ENCODE measurements at regions not wholly inside any gene's neighbourhood (a gene's known extent, or its start where the extent isn't known, plus 50 kb on each side); places are given as distances from the start of the nearest gene placed in this dataset.

GRCh38 chr3:124229420-124229819, 237.5 kb upstream of the ROPN1 start:
- Histone ChIP-seq H3K4me3 (ENCODE audit: low read length in 2 of 2) (no peak overlapping the region), H3K4me1 (ENCODE audit: control insufficient read depth in 2 of 2, insufficient read depth in 2 of 2, low read length in 2 of 2) (no peaks in the 10 kb centered on the region), H3K9me3 (ENCODE audit: control insufficient read depth in 2 of 2, low read length in 2 of 2) (no peaks in the 10 kb centered on the region), H3K36me3 (ENCODE audit: control insufficient read depth in 2 of 2, insufficient read depth in 2 of 2, low read length in 2 of 2) (no peaks in the 10 kb centered on the region), H3K27ac (ENCODE audit: low read depth in 2 of 2, low read length in 2 of 2) (no peak overlapping the region), H3K27me3 (ENCODE audit: control insufficient read depth in 2 of 2, insufficient read depth in 2 of 2, low read length in 2 of 2) (no peaks in the 10 kb centered on the region), H3K9ac (ENCODE audit: low read depth in 1 of 2, low read length in 2 of 2) (no peak overlapping the region)

GRCh38 chr3:124229836-124230235, 237.9 kb upstream of the ROPN1 start:
- Histone ChIP-seq H3K4me1 (ENCODE audit: control insufficient read depth in 2 of 2, insufficient read depth in 2 of 2, low read length in 2 of 2) (no peaks in the 10 kb centered on the region), H3K27me3 (ENCODE audit: control insufficient read depth in 2 of 2, insufficient read depth in 2 of 2, low read length in 2 of 2) (no peaks in the 10 kb centered on the region), H3K4me3 (ENCODE audit: low read length in 2 of 2) (no peak overlapping the region), H3K9ac (ENCODE audit: low read depth in 1 of 2, low read length in 2 of 2) (no peak overlapping the region), H3K9me3 (ENCODE audit: control insufficient read depth in 2 of 2, low read length in 2 of 2) (no peaks in the 10 kb centered on the region), H3K36me3 (ENCODE audit: control insufficient read depth in 2 of 2, insufficient read depth in 2 of 2, low read length in 2 of 2) (no peaks in the 10 kb centered on the region), H3K27ac (ENCODE audit: low read depth in 2 of 2, low read length in 2 of 2) (no peak overlapping the region)

- H3K9me3 ChIP-seq (ENCODE audit: control insufficient read depth in 2 of 2, low read length in 2 of 2) = no peaks in the 10 kb centered on the region
- no peaks in the 10 kb centered on the region for H3K4me1 ChIP-seq (ENCODE audit: control insufficient read depth in 2 of 2, insufficient read depth in 2 of 2, low read length in 2 of 2)
- no peaks in the 10 kb centered on the region for H3K27me3 ChIP-seq (ENCODE audit: control insufficient read depth in 2 of 2, insufficient read depth in 2 of 2, low read length in 2 of 2)
- no peak overlapping the region for H3K27ac ChIP-seq (ENCODE audit: low read depth in 2 of 2, low read length in 2 of 2)
- H3K9ac ChIP-seq (ENCODE audit: low read depth in 1 of 2, low read length in 2 of 2) = no peak overlapping the region
- H3K4me3 ChIP-seq (ENCODE audit: low read length in 2 of 2) = no peak overlapping the region
- no peaks in the 10 kb centered on the region for H3K36me3 ChIP-seq (ENCODE audit: control insufficient read depth in 2 of 2, insufficient read depth in 2 of 2, low read length in 2 of 2)
Measured at GRCh38 chr3:124230432-124230831, 238.5 kb upstream of the ROPN1 start.

DNA sequence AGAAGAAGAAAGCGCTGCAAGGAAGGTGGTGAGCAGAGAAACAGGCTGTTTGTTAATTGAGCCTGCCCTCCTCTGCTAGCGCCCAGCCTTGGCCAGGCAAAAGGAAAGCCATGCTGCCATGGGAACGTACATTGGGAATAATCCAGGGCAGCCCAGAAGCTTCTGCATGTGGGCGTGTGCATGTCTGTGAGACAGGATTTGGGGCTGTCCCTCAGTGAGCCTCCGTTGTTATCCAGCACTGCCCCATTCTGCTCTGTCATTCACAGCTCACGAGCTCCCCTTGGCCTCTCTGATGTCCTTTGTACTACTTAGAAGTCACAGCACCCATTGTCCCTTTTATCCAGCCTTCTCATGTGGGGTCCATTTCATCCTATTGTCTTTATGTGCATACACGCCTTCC, 239.1 kb upstream of the ROPN1 start:
- Histone ChIP-seq H3K9me3 (ENCODE audit: control insufficient read depth in 2 of 2, low read length in 2 of 2) (no peaks in the 10 kb centered on the region), H3K36me3 (ENCODE audit: control insufficient read depth in 2 of 2, insufficient read depth in 2 of 2, low read length in 2 of 2) (no peaks in the 10 kb centered on the region), H3K9ac (ENCODE audit: low read depth in 1 of 2, low read length in 2 of 2) (no peak overlapping the region), H3K4me1 (ENCODE audit: control insufficient read depth in 2 of 2, insufficient read depth in 2 of 2, low read length in 2 of 2) (no peaks in the 10 kb centered on the region), H3K4me3 (ENCODE audit: low read length in 2 of 2) (no peak overlapping the region), H3K27me3 (ENCODE audit: control insufficient read depth in 2 of 2, insufficient read depth in 2 of 2, low read length in 2 of 2) (no peaks in the 10 kb centered on the region), H3K27ac (ENCODE audit: low read depth in 2 of 2, low read length in 2 of 2) (no peak overlapping the region)

DNA sequence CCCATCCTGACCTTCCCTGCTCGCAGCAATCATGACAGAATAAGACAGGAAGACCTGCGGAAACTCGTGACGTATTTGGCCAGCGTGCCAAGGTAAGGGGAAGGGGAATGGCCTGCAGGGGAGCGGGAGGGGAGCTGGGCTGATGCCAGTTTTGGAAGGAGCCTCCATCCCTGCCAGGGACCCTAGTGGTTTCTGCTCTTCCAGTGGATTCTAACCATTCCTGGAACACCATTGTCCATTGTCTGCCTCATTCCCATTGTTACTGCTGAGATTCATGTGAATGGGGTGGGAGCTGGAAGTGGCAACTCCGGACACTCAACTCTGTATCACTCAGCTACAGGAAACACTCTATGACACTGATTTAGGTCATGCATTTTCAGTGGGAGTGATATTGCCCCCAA, 242.9 kb upstream of the ROPN1 start:
- H3K9ac ChIP-seq (ENCODE audit: low read depth in 1 of 2, low read length in 2 of 2) = no peak overlapping the region
- no peak overlapping the region for H3K27ac ChIP-seq (ENCODE audit: low read depth in 2 of 2, low read length in 2 of 2)

GRCh38 chr3:124235446-124235845, 243.5 kb upstream of the ROPN1 start:
- Histone ChIP-seq H3K9ac (ENCODE audit: low read depth in 1 of 2, low read length in 2 of 2) (no peak overlapping the region), H3K9me3 (ENCODE audit: control insufficient read depth in 2 of 2, low read length in 2 of 2) (no peaks in the 10 kb centered on the region), H3K27me3 (ENCODE audit: control insufficient read depth in 2 of 2, insufficient read depth in 2 of 2, low read length in 2 of 2) (no peaks in the 10 kb centered on the region), H3K4me3 (ENCODE audit: low read length in 2 of 2) (no peak overlapping the region), H3K36me3 (ENCODE audit: control insufficient read depth in 2 of 2, insufficient read depth in 2 of 2, low read length in 2 of 2) (no peaks in the 10 kb centered on the region), H3K4me1 (ENCODE audit: control insufficient read depth in 2 of 2, insufficient read depth in 2 of 2, low read length in 2 of 2) (no peaks in the 10 kb centered on the region), H3K27ac (ENCODE audit: low read depth in 2 of 2, low read length in 2 of 2) (no peak overlapping the region)

More for the DNA sequence above, 242.9 kb upstream of the ROPN1 start:
- H3K4me3 ChIP-seq (ENCODE audit: low read length in 2 of 2) = no peak overlapping the region
- no peaks in the 10 kb centered on the region for H3K27me3 ChIP-seq (ENCODE audit: control insufficient read depth in 2 of 2, insufficient read depth in 2 of 2, low read length in 2 of 2)
- no peaks in the 10 kb centered on the region for H3K36me3 ChIP-seq (ENCODE audit: control insufficient read depth in 2 of 2, insufficient read depth in 2 of 2, low read length in 2 of 2)
- no peaks in the 10 kb centered on the region for H3K4me1 ChIP-seq (ENCODE audit: control insufficient read depth in 2 of 2, insufficient read depth in 2 of 2, low read length in 2 of 2)
- no peaks in the 10 kb centered on the region for H3K9me3 ChIP-seq (ENCODE audit: control insufficient read depth in 2 of 2, low read length in 2 of 2)

DNA sequence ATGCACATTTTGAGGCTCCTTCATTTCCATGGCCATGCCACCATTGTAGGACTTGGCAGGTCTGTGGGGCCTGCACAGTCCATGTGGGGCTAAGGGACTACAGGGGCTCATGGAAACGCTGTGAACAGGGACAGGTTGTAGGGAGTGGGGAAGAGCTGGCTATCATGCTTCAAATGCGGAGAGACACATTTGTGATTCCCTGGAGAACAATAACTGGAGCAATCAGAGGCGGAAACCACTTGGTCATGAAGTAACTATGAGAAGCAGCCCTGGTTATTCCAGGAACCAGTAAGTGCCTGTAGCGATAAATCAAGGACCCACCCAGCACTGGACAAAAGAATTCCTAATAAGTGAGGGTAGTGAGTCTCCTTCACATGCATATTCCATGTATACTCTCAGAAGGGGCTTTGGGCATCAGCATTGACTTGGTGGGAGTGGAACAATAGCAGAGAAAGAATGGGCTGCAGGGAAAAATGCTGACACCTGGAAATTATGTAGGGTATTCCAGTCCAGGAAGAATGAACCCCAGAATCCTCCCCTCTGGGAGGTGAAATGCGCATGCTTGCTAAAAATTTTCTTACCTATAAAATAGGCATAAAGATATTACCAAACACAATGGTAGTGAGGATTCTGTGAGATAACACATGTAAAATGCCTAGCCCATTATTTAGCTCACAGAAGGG, 251.4 kb upstream of the ROPN1 start:
- Histone ChIP-seq H3K9ac (ENCODE audit: low read depth in 1 of 2, low read length in 2 of 2) (no peak overlapping the region), H3K4me3 (ENCODE audit: low read length in 2 of 2) (no peak overlapping the region), H3K4me1 (ENCODE audit: control insufficient read depth in 2 of 2, insufficient read depth in 2 of 2, low read length in 2 of 2) (peaks cover 4 to 5% of the 10 kb centered on the region in 2 donors), H3K27ac (ENCODE audit: low read depth in 2 of 2, low read length in 2 of 2) (no peak overlapping the region), H3K27me3 (ENCODE audit: control insufficient read depth in 2 of 2, insufficient read depth in 2 of 2, low read length in 2 of 2) (no peaks in the 10 kb centered on the region), H3K36me3 (ENCODE audit: control insufficient read depth in 2 of 2, insufficient read depth in 2 of 2, low read length in 2 of 2) (no peaks in the 10 kb centered on the region), H3K9me3 (ENCODE audit: control insufficient read depth in 2 of 2, low read length in 2 of 2) (no peaks in the 10 kb centered on the region)

DNA sequence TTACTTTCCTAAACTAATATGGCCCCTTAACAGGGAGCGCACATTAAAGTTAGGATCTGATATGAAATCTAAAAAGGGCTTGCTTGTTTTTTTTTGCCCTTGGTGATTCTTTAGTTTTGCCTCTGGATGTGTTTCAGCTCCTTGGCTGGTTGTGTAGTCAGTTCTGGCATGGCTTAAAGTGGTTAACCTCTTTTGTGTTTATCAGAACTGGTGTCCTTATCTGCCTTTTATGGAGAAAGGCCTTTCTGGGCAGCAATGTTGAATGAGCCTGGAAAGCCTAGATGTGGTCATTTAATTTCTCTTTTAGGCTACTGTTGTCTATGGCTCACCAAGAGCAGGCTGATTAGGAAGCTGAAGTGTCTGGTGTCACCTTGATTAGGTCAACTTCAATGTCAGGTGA, 254.5 kb upstream of the ROPN1 start:
- Histone ChIP-seq H3K27ac (ENCODE audit: low read depth in 2 of 2, low read length in 2 of 2) (no peak overlapping the region), H3K9me3 (ENCODE audit: control insufficient read depth in 2 of 2, low read length in 2 of 2) (no peaks in the 10 kb centered on the region), H3K4me1 (ENCODE audit: control insufficient read depth in 2 of 2, insufficient read depth in 2 of 2, low read length in 2 of 2) (peaks cover 15 to 17% of the 10 kb centered on the region in 2 donors)

DNA sequence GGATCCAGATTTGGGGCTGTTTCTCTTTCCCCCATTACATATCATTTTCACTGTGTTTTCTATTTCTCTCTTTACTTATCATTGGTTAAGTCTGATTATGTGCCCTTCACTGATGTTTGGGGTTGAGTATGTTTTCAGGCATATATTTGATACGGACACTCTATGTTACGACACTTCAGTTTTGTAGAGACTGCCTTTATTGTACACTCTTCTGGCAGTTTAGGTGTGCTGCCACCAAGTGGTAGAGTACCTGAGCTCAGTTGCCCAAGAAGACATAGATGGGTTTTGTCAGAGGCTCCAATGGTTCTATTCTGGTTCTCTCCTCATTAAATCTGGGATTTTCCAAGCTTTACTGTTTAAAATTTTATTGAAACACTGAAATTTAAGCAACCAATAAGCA, 255.0 kb upstream of the ROPN1 start:
- Histone ChIP-seq H3K27ac (ENCODE audit: low read depth in 2 of 2, low read length in 2 of 2) (no peak overlapping the region), H3K4me3 (ENCODE audit: low read length in 2 of 2) (no peak overlapping the region), H3K9ac (ENCODE audit: low read depth in 1 of 2, low read length in 2 of 2) (no peak overlapping the region), H3K27me3 (ENCODE audit: control insufficient read depth in 2 of 2, insufficient read depth in 2 of 2, low read length in 2 of 2) (no peaks in the 10 kb centered on the region), H3K4me1 (ENCODE audit: control insufficient read depth in 2 of 2, insufficient read depth in 2 of 2, low read length in 2 of 2) (peaks cover 15 to 17% of the 10 kb centered on the region in 2 donors), H3K9me3 (ENCODE audit: control insufficient read depth in 2 of 2, low read length in 2 of 2) (no peaks in the 10 kb centered on the region), H3K36me3 (ENCODE audit: control insufficient read depth in 2 of 2, insufficient read depth in 2 of 2, low read length in 2 of 2) (no peaks in the 10 kb centered on the region)

More for the DNA sequence above, 254.5 kb upstream of the ROPN1 start:
- H3K4me3 ChIP-seq (ENCODE audit: low read length in 2 of 2) = no peak overlapping the region
- no peak overlapping the region for H3K9ac ChIP-seq (ENCODE audit: low read depth in 1 of 2, low read length in 2 of 2)
- H3K36me3 ChIP-seq (ENCODE audit: control insufficient read depth in 2 of 2, insufficient read depth in 2 of 2, low read length in 2 of 2) = no peaks in the 10 kb centered on the region
- no peaks in the 10 kb centered on the region for H3K27me3 ChIP-seq (ENCODE audit: control insufficient read depth in 2 of 2, insufficient read depth in 2 of 2, low read length in 2 of 2)

- H3K36me3 ChIP-seq (ENCODE audit: control insufficient read depth in 2 of 2, insufficient read depth in 2 of 2, low read length in 2 of 2) = no peaks in the 10 kb centered on the region
- H3K27me3 ChIP-seq (ENCODE audit: control insufficient read depth in 2 of 2, insufficient read depth in 2 of 2, low read length in 2 of 2) = no peaks in the 10 kb centered on the region
- peaks cover 15 to 17% of the 10 kb centered on the region in 2 donors for H3K4me1 ChIP-seq (ENCODE audit: control insufficient read depth in 2 of 2, insufficient read depth in 2 of 2, low read length in 2 of 2)
- peak overlapping the region in 1 of 2 donors; percentile 32 for H3K4me3 ChIP-seq (ENCODE audit: low read length in 2 of 2)
- no peak overlapping the region for H3K9ac ChIP-seq (ENCODE audit: low read depth in 1 of 2, low read length in 2 of 2)
- peak overlapping the region; percentile 69 to 77 for H3K27ac ChIP-seq (ENCODE audit: low read depth in 2 of 2, low read length in 2 of 2)
- H3K9me3 ChIP-seq (ENCODE audit: control insufficient read depth in 2 of 2, low read length in 2 of 2) = no peaks in the 10 kb centered on the region
Measured at GRCh38 chr3:124248471-124249028, 256.6 kb upstream of the ROPN1 start.

All from mucosa of rectum (tissue), 2 donors.